ENCODE measurements at regions not wholly inside any gene's neighbourhood (a gene's known extent, or its start where the extent isn't known, plus 50 kb on each side); places are given as distances from the start of the nearest gene placed in this dataset.

- no peak for DNase-seq
Measured at GRCh38 chr3:168885028-168885427, 778.5 kb downstream of the MECOM start.

GRCh38 chr3:168884353-168884903, 779.1 kb downstream of the MECOM start:
- peak; percentile 52 for DNase-seq

- DNase-seq: no peak
Measured at GRCh38 chr3:168883145-168883544, 780.4 kb downstream of the MECOM start.

- DNase-seq: no peak
Measured at GRCh38 chr3:168881804-168882203, 781.7 kb downstream of the MECOM start.

GRCh38 chr3:168878655-168879054, 782.9 kb upstream of the GOLIM4 start:
- no peak for DNase-seq

- peak; percentile 9 for DNase-seq
Measured at GRCh38 chr3:168877899-168878298, 782.2 kb upstream of the GOLIM4 start.

GRCh38 chr3:168876346-168877035, 780.8 kb upstream of the GOLIM4 start:
- peak; percentile 67 for DNase-seq

GRCh38 chr3:168872826-168873225, 777.1 kb upstream of the GOLIM4 start:
- DNase-seq: no peak

GRCh38 chr3:168870892-168871291, 775.2 kb upstream of the GOLIM4 start:
- no peak for DNase-seq

- DNase-seq: peak; percentile 73
Measured at GRCh38 chr3:168865022-168865551, 769.4 kb upstream of the GOLIM4 start.

GRCh38 chr3:168864107-168865021, 768.6 kb upstream of the GOLIM4 start:
- no peak for DNase-seq

- DNase-seq: no peak
Measured at GRCh38 chr3:168863561-168863960, 767.8 kb upstream of the GOLIM4 start.

- DNase-seq: no peak
Measured at GRCh38 chr3:168862466-168862865, 766.7 kb upstream of the GOLIM4 start.

GRCh38 chr3:168860592-168860991, 764.9 kb upstream of the GOLIM4 start:
- no peak for DNase-seq

- DNase-seq: no peak
Measured at GRCh38 chr3:168860028-168860427, 764.3 kb upstream of the GOLIM4 start.

- no peak for DNase-seq
Measured at GRCh38 chr3:168859574-168859973, 763.9 kb upstream of the GOLIM4 start.

- no peak for DNase-seq
Measured at GRCh38 chr3:168859143-168859542, 763.4 kb upstream of the GOLIM4 start.

GRCh38 chr3:168858327-168858726, 762.6 kb upstream of the GOLIM4 start:
- no peak for DNase-seq

- no peak for DNase-seq
Measured at GRCh38 chr3:168850109-168850508, 754.4 kb upstream of the GOLIM4 start.

GRCh38 chr3:168847291-168847883, 751.7 kb upstream of the GOLIM4 start:
- DNase-seq: peak; percentile 87

GRCh38 chr3:168844894-168845482, 749.3 kb upstream of the GOLIM4 start:
- no peak for DNase-seq

- DNase-seq: no peak
Measured at GRCh38 chr3:168844472-168844871, 748.7 kb upstream of the GOLIM4 start.

GRCh38 chr3:168843481-168843880, 747.8 kb upstream of the GOLIM4 start:
- DNase-seq: no peak
